ENCODE measurements at regions not wholly inside any gene's neighbourhood (a gene's known extent, or its start where the extent isn't known, plus 50 kb on each side); places are given as distances from the start of the nearest gene placed in this dataset.

DNA sequence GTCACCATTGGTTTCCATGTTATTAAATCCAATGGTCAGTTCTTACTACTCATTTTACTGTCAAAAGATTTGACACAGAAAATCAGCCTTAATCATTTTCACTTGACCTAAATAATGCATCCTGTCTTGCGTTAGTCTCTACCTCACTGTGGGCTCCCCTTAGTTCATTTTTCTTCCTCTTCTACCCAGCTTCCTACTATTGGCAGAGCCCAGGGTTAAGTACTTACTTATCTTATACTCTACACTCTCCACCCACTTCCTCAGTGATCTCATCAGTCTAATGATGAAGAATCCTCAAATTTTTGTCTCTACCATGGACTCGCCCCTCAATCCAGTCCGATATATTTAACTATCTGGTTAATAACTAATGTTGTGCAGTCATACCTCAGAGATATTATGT lies 735.9 kb downstream of the KCNT2 start:
- ATAC-seq: no peak
- WGBS (ENCODE audit: missing lambda C conversion rate): 66% methylated on average over 3 of the region's 3 CpGs
- no peaks in the 10 kb centered on the region for H3K9me3 ChIP-seq
- no peaks in the 10 kb centered on the region for H3K4me1 ChIP-seq
- H3K27ac ChIP-seq: no peak overlapping the region
- TF ChIP-seq TFCP2L1 (CRISPR knock-in tag; IDR thresholded peaks at IDR 0.05) (no peak), JUNB (IDR thresholded peaks at IDR 0.05) (no peak), CHD4 (IDR thresholded peaks at IDR 0.05; ENCODE audit: borderline replicate concordance) (no peak), ZNF302 (CRISPR knock-in tag; IDR thresholded peaks at IDR 0.05) (no peak), RCOR1 (IDR thresholded peaks at IDR 0.05; ENCODE audit: low read depth, low read length) (no peak), ZFP36 (IDR thresholded peaks at IDR 0.05; ENCODE audit: borderline replicate concordance, partially characterized antibody) (no peak)
- TF ChIP-seq, protein P1, sequence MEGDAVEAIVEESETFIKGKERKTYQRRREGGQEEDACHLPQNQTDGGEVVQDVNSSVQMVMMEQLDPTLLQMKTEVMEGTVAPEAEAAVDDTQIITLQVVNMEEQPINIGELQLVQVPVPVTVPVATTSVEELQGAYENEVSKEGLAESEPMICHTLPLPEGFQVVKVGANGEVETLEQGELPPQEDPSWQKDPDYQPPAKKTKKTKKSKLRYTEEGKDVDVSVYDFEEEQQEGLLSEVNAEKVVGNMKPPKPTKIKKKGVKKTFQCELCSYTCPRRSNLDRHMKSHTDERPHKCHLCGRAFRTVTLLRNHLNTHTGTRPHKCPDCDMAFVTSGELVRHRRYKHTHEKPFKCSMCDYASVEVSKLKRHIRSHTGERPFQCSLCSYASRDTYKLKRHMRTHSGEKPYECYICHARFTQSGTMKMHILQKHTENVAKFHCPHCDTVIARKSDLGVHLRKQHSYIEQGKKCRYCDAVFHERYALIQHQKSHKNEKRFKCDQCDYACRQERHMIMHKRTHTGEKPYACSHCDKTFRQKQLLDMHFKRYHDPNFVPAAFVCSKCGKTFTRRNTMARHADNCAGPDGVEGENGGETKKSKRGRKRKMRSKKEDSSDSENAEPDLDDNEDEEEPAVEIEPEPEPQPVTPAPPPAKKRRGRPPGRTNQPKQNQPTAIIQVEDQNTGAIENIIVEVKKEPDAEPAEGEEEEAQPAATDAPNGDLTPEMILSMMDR (IDR thresholded peaks at IDR 0.05): no peak
- ChIA-PET POLR2A (no interaction called here), CTCF (no interaction called here)
- no peak for FAIRE-seq
- no peak overlapping the region for H3K4me3 ChIP-seq
- no peak for DNase-seq (ENCODE audit: low read depth in 1 of 2, low spot score in 1 of 2)
- H3K4me2 ChIP-seq: no peak overlapping the region

DNA sequence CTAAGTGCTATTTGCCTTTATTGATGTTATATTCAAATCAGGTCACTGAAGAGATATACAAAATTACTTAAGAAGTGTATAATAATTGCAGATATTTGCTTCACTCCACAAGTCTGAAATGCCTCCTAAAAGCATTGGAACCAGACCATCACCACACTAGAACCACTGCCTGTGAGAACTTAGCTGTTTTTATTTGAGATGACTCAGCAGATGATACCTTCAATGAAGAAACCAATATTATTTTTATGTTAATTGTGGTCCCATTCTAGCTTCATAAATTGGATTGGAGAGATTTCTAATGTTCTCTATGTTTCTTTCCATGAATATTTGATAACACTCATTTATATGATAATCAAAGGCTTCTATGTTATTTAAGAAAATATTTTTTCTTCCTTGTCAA lies 740.6 kb downstream of the KCNT2 start:
- no peak for DNase-seq (ENCODE audit: low read depth in 1 of 2, low spot score in 1 of 2)
- peak; percentile 31 for TF ChIP-seq MAFK (IDR thresholded peaks at IDR 0.05; ENCODE audit: partially characterized antibody)
- TF ChIP-seq RNF2 (IDR thresholded peaks at IDR 0.05; ENCODE audit: borderline replicate concordance, low read depth): no peak
- Histone ChIP-seq H3K27ac (no peak overlapping the region), H3K9me3 (no peaks in the 10 kb centered on the region), H3K4me1 (no peaks in the 10 kb centered on the region), H3K4me2 (no peak overlapping the region), H3K4me3 (no peak overlapping the region)
- no peak for ATAC-seq
- FAIRE-seq: no peak
- CTCF ChIA-PET: no interaction called here
- POLR2A ChIA-PET: no interaction called here

DNA sequence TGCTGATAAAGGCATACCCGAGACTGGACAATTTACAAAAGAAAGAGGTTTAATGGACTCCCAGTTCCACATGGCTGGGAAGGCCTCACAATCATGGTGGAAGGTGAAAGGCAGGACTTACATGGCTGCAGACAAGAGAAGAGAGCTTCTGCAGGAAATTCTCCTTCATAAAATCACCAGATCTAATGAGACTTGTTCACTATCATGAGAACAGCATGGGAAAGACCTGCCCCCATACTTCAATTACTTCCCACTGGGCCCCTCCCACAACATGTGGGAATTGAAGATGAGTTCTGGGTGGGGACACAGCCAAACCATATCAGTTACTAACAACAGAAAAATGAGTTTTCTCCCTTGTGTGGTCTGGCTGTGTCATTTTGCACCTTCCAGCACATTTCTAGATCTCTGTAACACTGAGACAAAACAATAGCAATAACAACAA lies 741.4 kb downstream of the KCNT2 start:
- no peak overlapping the region for H3K4me3 ChIP-seq
- H3K27ac ChIP-seq: no peak overlapping the region
- H3K4me2 ChIP-seq: no peak overlapping the region
- no peak for ATAC-seq
- H3K9me3 ChIP-seq: no peaks in the 10 kb centered on the region
- ChIA-PET CTCF (no interaction called here), POLR2A (no interaction called here)
- no peaks in the 10 kb centered on the region for H3K4me1 ChIP-seq
- no peak for TF ChIP-seq RNF2 (IDR thresholded peaks at IDR 0.05; ENCODE audit: borderline replicate concordance, low read depth)
- TF ChIP-seq NPAS2 (CRISPR knock-in tag; IDR thresholded peaks at IDR 0.05; ENCODE audit: borderline replicate concordance): no peak
- no peak for TF ChIP-seq NR3C1 (IDR thresholded peaks at IDR 0.05)
- no peak for TF ChIP-seq CHD4 (IDR thresholded peaks at IDR 0.05; ENCODE audit: borderline replicate concordance)
- no peak for TF ChIP-seq KDM5A (IDR thresholded peaks at IDR 0.05)
- no peak for DNase-seq (ENCODE audit: low read depth in 1 of 2, low spot score in 1 of 2)
- WGBS (ENCODE audit: missing lambda C conversion rate): 64% methylated on average over 1 of the region's 1 CpG
- no peak for FAIRE-seq

- no peak overlapping the region for H3K4me3 ChIP-seq
- ChIA-PET CTCF (no interaction called here), POLR2A (no interaction called here)
- no peaks in the 10 kb centered on the region for H3K4me1 ChIP-seq
- DNase-seq (ENCODE audit: low read depth in 1 of 2, low spot score in 1 of 2) (no peak), FAIRE-seq (no peak), ATAC-seq (no peak)
- no peaks in the 10 kb centered on the region for H3K9me3 ChIP-seq
- no peak for TF ChIP-seq PHF8 (IDR thresholded peaks at IDR 0.05; ENCODE audit: borderline replicate concordance, low read depth)
- no peak overlapping the region for H3K4me2 ChIP-seq
- WGBS (ENCODE audit: missing lambda C conversion rate): 46% methylated on average over 6 of the region's 6 CpGs
- H3K27ac ChIP-seq: no peak overlapping the region
These were observed 742.0 kb downstream of the KCNT2 start for GRCh38 chr1:195866091-195866780.

- POLR2A ChIA-PET: no interaction called here
- DNase-seq (ENCODE audit: low read depth in 1 of 2, low spot score in 1 of 2) (no peak), FAIRE-seq (no peak), ATAC-seq (no peak)
- Histone ChIP-seq H3K4me3 (no peak overlapping the region), H3K27ac (no peak overlapping the region), H3K4me1 (no peaks in the 10 kb centered on the region), H3K9me3 (no peaks in the 10 kb centered on the region), H3K4me2 (no peak overlapping the region)
- WGBS (ENCODE audit: missing lambda C conversion rate): 43% methylated on average over 2 of the region's 2 CpGs
- CTCF ChIA-PET: no interaction called here
- TF ChIP-seq BHLHE40 (IDR thresholded peaks at IDR 0.05; ENCODE audit: low read depth, low read length): no peak
- TF ChIP-seq, protein P2, sequence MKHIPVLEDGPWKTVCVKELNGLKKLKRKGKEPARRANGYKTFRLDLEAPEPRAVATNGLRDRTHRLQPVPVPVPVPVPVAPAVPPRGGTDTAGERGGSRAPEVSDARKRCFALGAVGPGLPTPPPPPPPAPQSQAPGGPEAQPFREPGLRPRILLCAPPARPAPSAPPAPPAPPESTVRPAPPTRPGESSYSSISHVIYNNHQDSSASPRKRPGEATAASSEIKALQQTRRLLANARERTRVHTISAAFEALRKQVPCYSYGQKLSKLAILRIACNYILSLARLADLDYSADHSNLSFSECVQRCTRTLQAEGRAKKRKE (CRISPR knock-in tag; IDR thresholded peaks at IDR 0.05; ENCODE audit: low read depth): no peak
- TF ChIP-seq MAX (IDR thresholded peaks at IDR 0.05): no peak
- TF ChIP-seq ZNF302 (CRISPR knock-in tag; IDR thresholded peaks at IDR 0.05): no peak
- no peak for TF ChIP-seq ESRRA (IDR thresholded peaks at IDR 0.05; ENCODE audit: borderline replicate concordance, low read length)
- TF ChIP-seq USF2 (IDR thresholded peaks at IDR 0.05): no peak
- no peak for TF ChIP-seq RAD21 (conservative IDR thresholded peaks at IDR 0.05 in 1 of 2, IDR thresholded peaks at IDR 0.05 in 1 of 2)
- no peak for TF ChIP-seq ZSCAN20 (CRISPR knock-in tag; IDR thresholded peaks at IDR 0.05)
These were observed 756.4 kb downstream of the KCNT2 start for GRCh38 chr1:195851804-195852203.

Measured in A549 (cell line).